ENCODE measurements at regions not wholly inside any gene's neighbourhood (a gene's known extent, or its start where the extent isn't known, plus 50 kb on each side); places are given as distances from the start of the nearest gene placed in this dataset.

GRCh38 chr17:13416748-13417363 is 184.9 kb downstream of the HS3ST3A1 start:
- no peak for TF ChIP-seq CTCF (IDR thresholded peaks at IDR 0.05)
- no peak for TF ChIP-seq EZH2 (IDR thresholded peaks at IDR 0.05; ENCODE audit: borderline replicate concordance, insufficient read depth, low read depth, low read length, poor library complexity, severe bottlenecking)
